A549 (cell line): ENCODE measurements at regions not wholly inside any gene's neighbourhood (a gene's known extent, or its start where the extent isn't known, plus 50 kb on each side); places are given as distances from the start of the nearest gene placed in this dataset.

Experiments used
- ATAC-seq, 2 experiments: fragments of 200-7000 bp in 1 of 2; fragments of >200 bp in 1 of 2; cut with Nextera tagmentation in 1 of 2; cut with Tn5 transposase in 1 of 2; 3 replicates each; pipeline versions ENCODE4 v1.8.0 to v1.9.1; 2018 to 2020; ENCODE audit warnings: mild to moderate bottlenecking in 1 of 2, moderate library complexity in 1 of 2
- CTCF ChIA-PET: fragments of 300-600 bp; sonication (Branson Sonifier 250); formaldehyde crosslinking; extraction: SDS; loops from one replicate; lab custom pipeline; 2021; ENCODE audit warnings: antibody characterized with exemption, inconsistent platforms; lab: Yijun Ruan, JAX
- POLR2A ChIA-PET: fragments of 350-600 bp; formaldehyde crosslinking; extraction: SDS; loops from one replicate; lab custom pipeline; 2021; ENCODE audit warnings: antibody characterized with exemption, inconsistent platforms; lab: Yijun Ruan, JAX
- DNase-seq, 2 experiments: peaks; one replicate each; pipeline versions ENCODE4 v3.0.0 to v3.0.0-alpha.2; 2011 to 2016; ENCODE audit warnings: low read depth in 1 of 2, low spot score in 1 of 2
- FAIRE-seq: peaks from 2 replicates; lab custom pipeline; 2011; peaks lifted over from hg19 to GRCh38; lab: Jason Lieb, UNC
- H3K27ac ChIP-seq, 2 experiments: fragments of >200 bp; sonication (Bioruptor Twin); formaldehyde crosslinking; 3 replicates each; pipeline ENCODE4 v1.5.1; 2016 to 2017
- H3K4me1 ChIP-seq: fragments of >200 bp; sonication (Bioruptor Twin); formaldehyde crosslinking; 3 replicates; pipeline ENCODE4 v1.6.1; 2016
- H3K4me2 ChIP-seq: fragments of >200 bp; sonication (Bioruptor Twin); formaldehyde crosslinking; 3 replicates; pipeline ENCODE4 v1.6.1; 2016
- H3K4me3 ChIP-seq: fragments of >200 bp; sonication (Bioruptor Twin); formaldehyde crosslinking; 3 replicates; pipeline ENCODE4 v1.5.1; 2016
- H3K9me3 ChIP-seq: fragments of >200 bp; sonication (Bioruptor Twin); formaldehyde crosslinking; 3 replicates; pipeline ENCODE4 v1.6.1; 2016
- BHLHE40 ChIP-seq: IDR thresholded peaks from 2 replicates; pipeline ENCODE4 v1.6.1; 2012; ENCODE audit warnings: low read depth, low read length, inconsistent platforms
- CHD2 ChIP-seq: fragments of 150-350 bp; IDR thresholded peaks from 2 replicates; pipeline ENCODE4 v1.6.1; 2014; ENCODE audit warnings: low read length; ENCODE audit not compliant: partially characterized antibody
- CHD4 ChIP-seq: fragments of 200-600 bp; sonication (generic); IDR thresholded peaks from 2 replicates; pipeline ENCODE4 v1.6.1; 2016; ENCODE audit warnings: antibody characterized with exemption, mild to moderate bottlenecking, borderline replicate concordance
- EHF ChIP-seq: fragments of 250-450 bp; sonication (Bioruptor Pico); IDR thresholded peaks from 2 replicates; pipeline ENCODE4 v1.5.0; 2020; ENCODE audit warnings: mild to moderate bottlenecking
- EHMT2 ChIP-seq: fragments of 200-600 bp; sonication (generic); IDR thresholded peaks from 2 replicates; pipeline ENCODE4 v1.6.1; 2016; ENCODE audit warnings: antibody characterized with exemption, low read depth, mild to moderate bottlenecking, moderate library complexity
- ELK1 ChIP-seq: fragments of 150-350 bp; IDR thresholded peaks from 2 replicates; pipeline ENCODE4 v1.6.1; 2014; ENCODE audit warnings: low read depth, mild to moderate bottlenecking, low read length
- EP300 ChIP-seq, 2 experiments: fragments of >200 bp; sonication (Bioruptor Twin); formaldehyde crosslinking; IDR thresholded peaks; 2 replicates in 1 of 2; 3 replicates in 1 of 2; pipeline ENCODE4 v1.6.1; 2016 to 2017
- ESRRA ChIP-seq: fragments of 150-350 bp; IDR thresholded peaks from 2 replicates; pipeline ENCODE4 v1.6.1; 2014; ENCODE audit warnings: mild to moderate bottlenecking, low read length, borderline replicate concordance
- HEYL ChIP-seq: fragments of 250-450 bp; sonication (Bioruptor Pico); IDR thresholded peaks from 2 replicates; pipeline ENCODE4 v1.8.0; 2021; ENCODE audit warnings: mild to moderate bottlenecking, moderate library complexity
- JUN ChIP-seq, 2 experiments: fragments of >200 bp; sonication (Bioruptor Twin); formaldehyde crosslinking; IDR thresholded peaks; 2 replicates in 1 of 2; 3 replicates in 1 of 2; pipeline ENCODE4 v1.6.1; 2016 to 2017
- JUNB ChIP-seq: fragments of >200 bp; sonication (Bioruptor Twin); formaldehyde crosslinking; IDR thresholded peaks from 2 replicates; pipeline ENCODE4 v1.6.1; 2016
- KDM1A ChIP-seq: fragments of 200-600 bp; sonication (generic); IDR thresholded peaks from 2 replicates; pipeline ENCODE4 v1.6.1; 2016; ENCODE audit warnings: low read depth, mild to moderate bottlenecking
- KDM5A ChIP-seq: fragments of 200-600 bp; sonication (generic); IDR thresholded peaks from 2 replicates; pipeline ENCODE4 v1.6.1; 2016; ENCODE audit warnings: antibody characterized with exemption, mild to moderate bottlenecking
- MAFK ChIP-seq: fragments of 450-650 bp; IDR thresholded peaks from 2 replicates; pipeline ENCODE4 v1.6.1; 2014; ENCODE audit not compliant: partially characterized antibody
- MYC ChIP-seq: IDR thresholded peaks from 2 replicates; pipeline ENCODE4 v1.6.1; 2012; ENCODE audit warnings: mild to moderate bottlenecking, inconsistent platforms, low read length, improper control_type of control experiment, borderline replicate concordance
- NR3C1 ChIP-seq: fragments of >200 bp; sonication (Bioruptor Twin); formaldehyde crosslinking; IDR thresholded peaks from 3 replicates; pipeline ENCODE4 v1.6.1; 2017
- PBX3 ChIP-seq: IDR thresholded peaks from 2 replicates; pipeline ENCODE4 v1.6.1; 2012
- PHF8 ChIP-seq: fragments of 200-600 bp; sonication (generic); IDR thresholded peaks from 2 replicates; pipeline ENCODE4 v1.6.1; 2016; ENCODE audit warnings: low read depth, mild to moderate bottlenecking, antibody characterized with exemption, moderate library complexity, borderline replicate concordance
- POLR2A ChIP-seq: IDR thresholded peaks from 2 replicates; pipeline ENCODE4 v1.6.1; 2012; ENCODE audit warnings: mild to moderate bottlenecking, low read length
- REST ChIP-seq: fragments of 200-600 bp; sonication (generic); IDR thresholded peaks from 2 replicates; pipeline ENCODE4 v1.6.1; 2016; ENCODE audit warnings: antibody characterized with exemption, mild to moderate bottlenecking, moderate library complexity
- RFX5 ChIP-seq: fragments of 450-650 bp; IDR thresholded peaks from 2 replicates; pipeline ENCODE4 v1.7.1; 2014; ENCODE audit warnings: antibody characterized with exemption, mild to moderate bottlenecking, moderate library complexity
- RNF2 ChIP-seq: fragments of 200-600 bp; sonication (generic); IDR thresholded peaks from 2 replicates; pipeline ENCODE4 v1.6.1; 2016; ENCODE audit warnings: low read depth, mild to moderate bottlenecking, antibody characterized with exemption, moderate library complexity, borderline replicate concordance
- ZC3H11A ChIP-seq: fragments of 450-650 bp; IDR thresholded peaks from 2 replicates; pipeline ENCODE4 v1.6.1; 2014; ENCODE audit warnings: antibody characterized with exemption, mild to moderate bottlenecking
- WGBS: methylation state at CpG from one replicate; pipeline ENCODE4 v1.1.6; 2017; ENCODE audit errors: missing lambda C conversion rate; 5-methylcytosine and 5-hydroxymethylcytosine counted together

GRCh38 chr12:18192119-18192518 lies 69.2 kb upstream of the PIK3C2G start (continued):
- TF ChIP-seq JUNB, result no peak
- no peak for TF ChIP-seq RNF2

GRCh38 chr12:18183141-18183540 lies 78.2 kb upstream of the PIK3C2G start:
- no peak overlapping the region for H3K4me3 ChIP-seq
- DNase-seq (no peak), ATAC-seq (no peak), FAIRE-seq (no peak)
- H3K9me3 ChIP-seq, result no peaks in the 10 kb centered on the region
- 8% methylated on average over 2 of the region's 2 CpGs for WGBS
- H3K27ac ChIP-seq, result no peak overlapping the region
- CTCF ChIA-PET, result no interaction called here
- TF ChIP-seq PBX3 (no peak), ELK1 (no peak), KDM5A (no peak), ZC3H11A (no peak), PHF8 (no peak), NR3C1 (no peak), JUN (IDR thresholded peaks at IDR 0.05) (no peak), CHD2 (no peak), KDM1A (no peak), POLR2A (no peak), HEYL (CRISPR knock-in tag) (no peak), EHMT2 (no peak), EHF (CRISPR knock-in tag) (no peak), MAFK (no peak), MYC (no peak), RFX5 (no peak), RNF2 (no peak), EP300 (IDR thresholded peaks at IDR 0.05) (no peak), ESRRA (no peak), CHD4 (no peak)
- POLR2A ChIA-PET, result no interaction called here
- no peak overlapping the region for H3K4me2 ChIP-seq
- H3K4me1 ChIP-seq, result no peaks in the 10 kb centered on the region

GRCh38 chr12:18171571-18171970 lies 81.6 kb upstream of the RERGL start:
- Histone ChIP-seq H3K4me2 (no peak overlapping the region), H3K4me1 (no peaks in the 10 kb centered on the region), H3K9me3 (no peaks in the 10 kb centered on the region), H3K4me3 (no peak overlapping the region), H3K27ac (no peak overlapping the region)
- no peak for TF ChIP-seq BHLHE40
- TF ChIP-seq REST, result no peak
- no peak for ATAC-seq
- WGBS, result 4% methylated on average over 1 of the region's 1 CpG
- FAIRE-seq, result no peak
- CTCF ChIA-PET, result interaction anchor here (1.4 kb wide), 1 partner anchor 12 kb away, joined by 4 read pairs; no protein-coding TSS in a partner anchor
- DNase-seq, result no peak
- POLR2A ChIA-PET, result no interaction called here
